ENCODE measurements at regions not wholly inside any gene's neighbourhood (a gene's known extent, or its start where the extent isn't known, plus 50 kb on each side); places are given as distances from the start of the nearest gene placed in this dataset.
A peak's percentile ranks its signal among the peaks of the same experiment; 100 is the strongest.
"Not testable (repeated sequence)": the region's sequence is repeated elsewhere in the genome, so short reads cannot be mapped to it uniquely, and the experiment has no call there.

DNA sequence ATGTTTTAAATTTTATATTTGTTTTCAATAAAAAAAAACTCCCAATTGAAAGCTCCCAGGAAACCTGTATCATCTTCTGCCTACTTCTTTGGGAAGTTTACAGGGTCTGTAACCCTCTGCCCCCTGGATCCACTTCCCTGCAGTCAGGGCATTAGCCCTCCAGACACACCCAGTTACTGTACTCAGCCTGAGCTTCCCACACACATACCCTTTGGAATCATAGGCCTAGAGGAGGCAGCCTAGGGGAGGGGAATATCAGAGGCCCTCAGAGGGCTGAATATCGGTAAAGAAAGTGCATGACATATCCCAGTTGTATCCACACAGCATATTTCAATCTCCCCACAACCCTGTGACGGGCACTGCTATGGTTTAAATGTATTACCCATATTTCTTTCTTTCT is 56.2 kb upstream of the TFPI start:
- not testable (repeated sequence) for DNase-seq (ENCODE audit: extremely low read depth in 1 of 11, low read depth in 9 of 11, low spot score in 4 of 11)

DNA sequence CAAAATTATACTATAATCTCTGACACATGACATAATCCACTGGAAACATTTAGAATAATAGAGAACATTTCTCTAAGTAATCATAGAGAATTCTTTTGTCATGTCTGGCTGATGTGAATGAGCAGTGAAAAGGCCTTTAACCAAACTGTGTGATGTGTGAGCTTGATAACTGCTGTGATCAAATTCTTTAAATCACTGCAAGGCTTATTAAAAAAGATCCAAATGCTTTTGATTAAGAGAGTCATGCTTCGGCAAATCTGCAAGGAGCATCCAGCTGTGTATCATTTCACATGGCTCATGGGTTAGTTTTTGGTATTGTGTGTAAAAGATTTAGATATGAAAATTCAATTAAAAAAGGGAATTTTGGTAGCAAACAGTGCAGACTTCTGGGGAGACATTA is 58.6 kb upstream of the TFPI start:
- no peak for DNase-seq (ENCODE audit: extremely low read depth in 1 of 11, low read depth in 9 of 11, low spot score in 4 of 11)

DNA sequence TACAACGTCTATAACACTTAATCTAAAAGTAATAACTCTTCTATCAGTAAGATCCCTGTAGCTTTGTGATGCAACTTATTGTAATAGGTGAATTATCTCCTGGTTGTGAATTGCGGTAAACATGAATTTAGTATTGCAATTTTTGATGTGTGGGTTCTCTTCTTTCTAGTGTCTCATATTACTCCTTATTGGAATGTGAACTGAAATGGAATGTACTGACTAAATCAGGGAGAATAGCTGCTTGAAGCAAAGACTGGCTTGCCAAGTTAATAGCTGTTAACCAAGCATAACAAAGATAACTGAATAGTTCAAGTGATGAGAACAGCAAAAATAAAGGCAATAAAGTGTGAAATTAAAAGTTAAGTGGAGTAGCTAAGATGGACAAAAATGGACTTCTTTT is 60.5 kb upstream of the TFPI start:
- peak in 1 of 11 donors; percentile 12 for DNase-seq (ENCODE audit: extremely low read depth in 1 of 11, low read depth in 9 of 11, low spot score in 4 of 11)

DNA sequence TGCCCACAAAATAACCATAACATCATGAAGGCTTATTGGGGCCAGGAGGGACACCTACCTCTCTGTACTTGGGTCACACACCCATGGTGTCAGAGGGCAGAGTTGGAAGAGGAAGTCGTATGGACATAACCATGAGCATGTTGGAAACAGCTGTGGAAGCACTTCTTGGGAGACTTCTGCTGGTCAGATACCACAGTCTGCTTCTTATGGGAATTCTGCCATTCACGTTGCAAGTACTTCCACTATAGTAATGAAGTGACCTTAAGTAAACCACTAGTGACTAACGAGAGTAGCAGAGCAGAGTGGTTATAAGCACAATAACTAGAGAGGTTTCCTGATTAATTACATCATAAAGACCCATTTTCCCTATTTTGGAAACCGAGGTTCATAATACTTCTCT is 61.1 kb upstream of the TFPI start:
- no peak for DNase-seq (ENCODE audit: extremely low read depth in 1 of 11, low read depth in 9 of 11, low spot score in 4 of 11)

DNA sequence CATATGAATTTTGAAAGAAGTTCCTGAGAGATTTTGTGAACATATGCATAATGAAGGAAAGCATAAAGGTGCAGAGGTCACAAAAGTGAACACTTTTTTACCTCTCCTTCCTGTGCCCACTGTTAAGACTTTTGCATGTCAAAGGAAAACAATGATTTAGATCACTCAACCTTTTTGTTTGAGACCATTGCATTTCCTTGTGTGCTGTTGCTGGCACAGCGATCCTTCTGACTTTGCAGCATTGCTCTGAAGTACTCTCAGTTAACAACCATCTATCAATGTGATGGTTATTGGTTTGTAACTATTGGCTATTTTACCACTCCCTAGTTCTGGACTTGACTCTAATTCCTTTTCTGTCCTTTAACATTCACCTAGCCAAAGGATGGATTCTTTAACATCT is 61.7 kb upstream of the TFPI start:
- no peak for DNase-seq (ENCODE audit: extremely low read depth in 1 of 11, low read depth in 9 of 11, low spot score in 4 of 11)

DNA sequence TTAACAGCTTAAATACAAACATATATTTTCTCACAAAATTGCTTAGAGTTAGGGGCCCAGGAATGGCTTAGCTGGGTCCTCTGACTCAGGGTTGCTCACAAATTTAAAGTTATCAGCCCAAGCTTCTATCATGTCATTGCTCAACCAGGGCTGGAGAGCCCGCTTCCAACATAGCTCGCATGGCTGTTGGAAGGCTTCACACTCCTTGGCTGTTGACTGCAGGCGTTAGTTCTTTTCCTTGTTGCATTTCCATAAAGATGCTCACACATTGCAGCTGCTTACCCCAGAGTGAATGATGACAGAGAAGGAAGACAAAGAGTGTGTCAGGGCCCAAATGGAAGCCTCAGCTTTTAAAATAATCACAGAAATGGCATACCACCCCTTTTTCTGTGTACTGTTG is 62.9 kb upstream of the TFPI start:
- no peak for DNase-seq (ENCODE audit: extremely low read depth in 1 of 11, low read depth in 9 of 11, low spot score in 4 of 11)

DNA sequence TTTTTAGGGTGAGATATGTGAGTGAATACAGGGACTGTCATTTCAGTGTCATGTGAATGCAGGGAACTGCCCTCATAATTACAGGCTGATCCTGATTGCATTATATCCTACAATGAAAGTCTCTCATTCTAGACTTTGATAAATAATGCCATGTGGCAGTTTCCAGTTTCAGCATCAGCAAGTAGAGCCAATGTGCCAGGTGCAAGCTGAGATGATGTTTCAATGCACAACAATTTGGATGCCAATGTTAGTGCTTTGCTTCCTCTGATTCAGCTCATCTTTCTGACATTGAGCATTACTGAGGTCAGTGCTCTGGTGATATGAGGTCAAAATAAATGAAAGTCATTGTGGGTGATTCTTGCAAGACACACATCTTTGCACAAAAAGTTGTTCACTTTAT is 63.7 kb upstream of the TFPI start:
- no peak for DNase-seq (ENCODE audit: extremely low read depth in 1 of 11, low read depth in 9 of 11, low spot score in 4 of 11)

DNA sequence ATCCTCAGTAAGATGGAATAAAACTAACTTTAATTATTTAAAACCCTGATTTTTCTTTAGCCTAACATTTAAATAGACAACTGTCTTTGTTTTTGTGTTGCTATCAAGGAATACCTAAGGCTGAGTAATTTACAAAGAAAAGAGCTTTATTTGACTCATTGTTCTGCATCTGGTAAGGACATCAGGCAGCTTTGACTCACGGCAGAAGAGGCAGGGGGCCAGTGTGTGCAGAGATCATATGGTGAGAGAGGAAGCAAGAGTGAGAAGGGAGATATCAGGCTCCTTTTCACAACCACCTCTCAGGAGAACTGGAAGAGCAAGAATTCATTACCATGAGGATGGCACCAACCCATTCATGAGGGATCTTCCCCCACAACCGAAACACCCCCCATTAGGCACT is 64.6 kb upstream of the TFPI start:
- no peak for DNase-seq (ENCODE audit: extremely low read depth in 1 of 11, low read depth in 9 of 11, low spot score in 4 of 11)

DNA sequence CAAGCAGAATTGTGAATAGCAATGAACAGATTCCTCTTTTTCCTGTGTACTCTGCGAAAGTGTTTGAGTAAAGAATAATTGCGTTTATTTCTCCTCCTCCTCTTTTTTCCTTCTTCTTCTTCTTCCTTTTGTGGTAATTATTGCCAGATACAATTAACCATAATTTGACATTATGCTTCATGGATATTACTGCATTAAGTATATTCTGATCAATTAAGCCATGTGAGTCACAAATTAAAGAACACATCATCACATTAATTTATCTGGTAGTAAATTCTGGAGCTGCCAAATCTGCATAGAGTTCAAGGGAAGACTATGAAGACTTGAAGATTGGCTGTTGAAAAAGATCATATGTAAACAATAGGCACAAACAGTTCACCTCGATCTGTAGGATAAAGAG is 72.9 kb upstream of the TFPI start:
- DNase-seq (ENCODE audit: extremely low read depth in 1 of 11, low read depth in 9 of 11, low spot score in 4 of 11), result no peak

DNA sequence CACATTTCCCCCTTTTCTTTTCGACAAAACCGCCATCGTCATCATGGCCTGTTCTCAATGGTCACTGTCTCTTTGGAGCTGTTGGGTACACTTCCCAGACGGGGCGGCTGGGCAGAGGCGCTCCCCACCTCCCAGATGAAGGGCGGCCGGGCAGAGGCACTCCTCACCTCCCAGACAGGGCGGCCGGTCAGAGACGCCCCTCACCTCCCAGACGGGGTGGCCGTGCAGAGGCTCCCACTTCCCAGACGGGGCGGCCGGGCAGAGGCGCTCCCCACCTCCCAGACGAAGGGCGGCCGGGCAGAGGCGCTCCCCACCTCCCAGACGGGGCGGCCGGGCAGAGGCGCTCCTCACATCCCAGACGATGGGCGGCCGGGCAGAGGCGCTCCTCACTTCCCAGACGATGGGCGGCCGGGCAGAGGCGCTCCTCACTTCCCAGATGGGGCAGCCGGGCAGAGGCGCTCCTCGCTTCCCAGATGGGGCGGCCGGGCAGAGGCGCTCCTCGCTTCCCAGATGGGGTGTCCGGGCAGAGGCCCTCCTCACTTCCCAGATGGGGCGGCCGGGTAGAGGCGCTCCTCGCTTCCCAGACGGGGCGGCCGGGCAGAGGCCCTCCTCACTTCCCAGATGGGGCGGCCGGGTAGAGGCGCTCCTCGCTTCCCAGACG is 82.6 kb upstream of the TFPI start:
- not testable (repeated sequence) for DNase-seq (ENCODE audit: extremely low read depth in 1 of 11, low read depth in 9 of 11, low spot score in 4 of 11)

DNA sequence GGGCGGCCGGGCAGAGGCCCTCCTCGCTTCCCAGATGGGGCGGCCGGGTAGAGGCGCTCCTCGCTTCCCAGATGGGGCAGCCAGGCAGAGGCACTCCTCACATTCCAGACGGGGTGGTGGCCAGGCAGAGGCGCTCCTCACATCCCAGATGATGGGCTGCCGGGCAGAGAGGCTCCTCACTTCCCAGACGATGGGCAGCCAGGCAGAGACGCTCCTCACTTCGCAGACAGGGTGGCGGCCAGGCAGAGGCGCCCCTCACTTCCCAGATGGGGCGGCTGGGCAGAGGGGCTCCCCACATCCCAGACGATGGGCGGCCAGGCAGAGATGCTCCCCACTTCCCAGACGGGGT is 83.1 kb upstream of the TFPI start:
- not testable (repeated sequence) for DNase-seq (ENCODE audit: extremely low read depth in 1 of 11, low read depth in 9 of 11, low spot score in 4 of 11)

DNA sequence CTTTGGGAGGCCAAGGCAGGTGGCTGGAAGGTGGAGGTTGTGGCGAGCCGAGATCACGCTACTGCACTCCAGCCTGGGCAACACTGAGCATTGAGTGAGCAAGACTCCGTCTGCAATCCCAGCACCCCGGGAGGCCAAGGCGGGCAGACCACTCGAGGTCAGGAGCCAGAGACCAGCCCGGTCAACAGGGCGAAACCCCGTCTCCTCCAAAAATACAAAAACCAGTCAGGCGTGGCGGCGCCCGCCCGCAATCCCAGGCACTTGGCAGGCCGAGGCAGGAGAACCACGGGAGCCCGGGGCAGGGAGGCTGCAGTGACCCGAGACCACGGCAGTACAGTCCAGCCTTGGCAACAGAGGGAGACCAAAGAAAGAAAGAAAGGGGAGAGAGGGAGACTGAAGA is 83.5 kb upstream of the TFPI start:
- DNase-seq (ENCODE audit: extremely low read depth in 1 of 11, low read depth in 9 of 11, low spot score in 4 of 11), result not testable (repeated sequence)

DNA sequence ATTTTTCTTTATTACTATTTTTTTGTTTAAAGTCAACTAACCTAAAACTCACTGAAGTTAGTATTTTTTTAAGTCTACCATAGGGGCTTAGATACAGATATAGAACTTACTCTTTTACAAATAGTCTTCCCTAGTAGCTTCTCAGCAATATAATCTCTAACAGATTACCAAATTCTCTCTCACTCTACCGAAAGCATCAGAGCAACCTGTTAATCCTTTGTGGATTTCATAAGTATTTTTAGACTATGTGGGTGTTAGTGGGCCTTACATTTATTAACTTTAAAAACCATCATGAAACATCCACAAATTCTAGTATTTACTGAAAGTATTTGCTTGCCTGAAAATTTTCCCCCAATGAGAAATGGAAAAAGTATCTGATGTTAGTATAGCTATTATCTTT is 84.6 kb upstream of the TFPI start:
- no peak for DNase-seq (ENCODE audit: extremely low read depth in 1 of 11, low read depth in 9 of 11, low spot score in 4 of 11)

DNA sequence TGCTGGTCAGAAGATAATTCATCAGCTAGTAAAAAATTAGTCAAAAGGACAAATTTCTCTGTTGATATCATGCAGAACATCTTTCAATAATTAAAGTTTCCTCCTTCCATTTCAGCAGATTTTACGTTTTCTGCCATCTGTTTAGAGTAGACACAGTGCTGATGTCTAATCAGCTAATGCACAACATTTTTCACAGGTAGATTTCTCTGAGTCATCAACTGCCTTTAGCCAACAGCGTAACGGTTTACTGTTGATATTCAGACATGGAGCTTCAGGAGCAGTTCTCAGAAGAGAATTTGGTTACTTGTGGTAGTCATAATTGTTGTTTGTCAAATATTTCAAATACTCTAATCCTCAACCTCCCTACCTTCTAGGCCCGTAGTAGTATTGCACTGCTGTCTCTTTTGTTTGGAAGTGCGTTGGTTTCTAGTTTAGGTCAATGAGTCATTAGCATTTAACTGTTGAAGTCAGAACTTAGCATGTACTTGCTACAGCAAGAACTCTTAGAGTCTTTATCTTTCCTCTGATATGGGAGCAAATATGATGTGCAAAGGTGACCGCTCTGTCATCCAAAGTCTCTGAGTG is 86.8 kb upstream of the TFPI start:
- DNase-seq (ENCODE audit: extremely low read depth in 1 of 11, low read depth in 9 of 11, low spot score in 4 of 11), result no peak

DNA sequence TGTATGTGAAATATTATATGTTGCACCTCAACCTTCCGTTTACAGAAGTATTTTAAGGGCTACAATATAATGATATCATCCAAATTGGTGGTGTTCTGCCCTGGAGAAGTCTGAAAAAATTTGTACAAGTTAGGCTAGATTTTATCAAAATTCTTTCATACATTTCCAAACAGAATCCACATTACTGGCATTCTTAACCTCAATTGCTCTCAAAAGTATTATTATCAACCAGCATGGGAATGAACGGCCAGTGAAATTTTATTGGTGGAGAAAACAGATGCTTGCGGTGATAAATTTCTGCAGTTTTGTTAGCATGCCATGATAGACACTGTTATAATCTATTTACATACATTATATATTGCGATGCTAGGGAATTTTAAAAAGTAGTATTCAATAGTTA is 88.3 kb upstream of the TFPI start:
- DNase-seq (ENCODE audit: extremely low read depth in 1 of 11, low read depth in 9 of 11, low spot score in 4 of 11), result no peak

DNA sequence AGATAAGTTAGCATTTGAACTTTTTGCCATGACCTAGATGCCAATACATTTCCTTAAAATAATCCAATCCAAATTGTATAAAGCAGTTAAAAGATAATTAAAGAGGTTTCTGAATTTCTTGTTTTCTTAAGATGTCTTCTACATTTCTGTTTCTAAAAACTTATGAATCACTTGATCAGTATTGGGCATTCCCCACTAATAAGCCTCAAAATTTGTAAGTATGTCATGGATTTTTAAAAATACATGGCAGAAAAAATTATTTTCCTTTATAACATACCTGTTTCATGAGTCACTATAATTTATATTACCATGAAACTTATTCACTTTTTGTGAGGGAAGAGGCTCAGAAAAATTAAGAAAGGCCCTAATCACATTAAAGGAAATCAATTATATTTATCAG is 90.3 kb upstream of the TFPI start:
- no peak for DNase-seq (ENCODE audit: extremely low read depth in 1 of 11, low read depth in 9 of 11, low spot score in 4 of 11)

DNA sequence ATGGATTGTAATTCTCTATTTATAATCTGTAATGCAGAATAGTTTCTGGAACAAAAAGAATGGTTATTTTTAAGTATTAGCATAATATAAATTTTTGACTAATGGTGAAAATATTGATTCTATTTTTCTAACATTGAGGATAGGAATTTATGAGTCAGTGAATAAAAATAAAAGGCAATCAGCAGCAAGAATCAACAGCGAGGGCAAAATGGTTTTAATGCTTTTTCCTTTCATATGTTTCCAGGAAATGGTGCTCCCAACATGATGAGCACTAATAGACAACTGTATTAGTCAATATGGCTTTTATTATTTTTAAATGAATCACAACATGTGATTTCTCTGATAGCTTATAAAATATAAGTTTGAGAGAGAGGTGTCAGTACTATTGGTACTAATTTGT is 90.7 kb upstream of the TFPI start:
- no peak for DNase-seq (ENCODE audit: extremely low read depth in 1 of 11, low read depth in 9 of 11, low spot score in 4 of 11)

DNA sequence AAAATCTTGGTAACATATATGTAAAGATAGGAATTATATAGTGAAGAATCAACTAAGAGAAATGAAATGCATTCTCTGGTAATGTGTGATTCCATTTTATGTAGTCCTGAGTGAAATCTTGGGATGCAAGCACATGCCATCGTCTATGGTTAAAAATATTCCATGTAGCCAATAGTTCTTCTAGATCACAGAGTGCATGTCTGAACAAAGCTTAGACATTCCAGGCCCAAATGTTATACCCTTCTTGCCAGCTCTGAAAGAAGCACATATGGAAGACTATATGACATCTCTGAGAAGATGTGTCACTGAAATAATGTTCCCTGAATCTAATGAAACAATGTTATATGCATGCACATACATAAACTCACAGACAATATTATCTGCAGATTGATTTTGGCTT is 92.3 kb upstream of the TFPI start:
- DNase-seq (ENCODE audit: extremely low read depth in 1 of 11, low read depth in 9 of 11, low spot score in 4 of 11), result no peak

DNA sequence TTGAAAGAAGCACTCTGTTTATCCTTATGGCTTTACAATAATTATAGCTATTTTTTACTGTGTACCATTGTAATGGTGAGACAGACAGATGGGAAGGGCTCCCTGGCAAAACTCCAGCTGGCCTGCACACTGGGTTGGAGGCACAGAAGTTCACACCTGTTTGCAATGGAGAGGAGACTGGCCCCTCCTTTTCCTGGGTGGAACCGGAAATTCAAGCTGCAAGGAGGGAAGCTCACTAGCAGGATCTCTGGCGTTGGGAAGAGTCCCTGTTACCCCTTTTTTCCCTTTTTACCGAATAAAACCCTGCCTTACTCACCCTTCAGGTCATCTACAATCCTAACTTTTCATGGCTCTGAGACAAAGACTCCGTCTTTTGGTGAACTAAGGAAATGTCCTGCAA is 100.3 kb upstream of the TFPI start:
- DNase-seq (ENCODE audit: extremely low read depth in 1 of 11, low read depth in 9 of 11, low spot score in 4 of 11), result no peak

DNA sequence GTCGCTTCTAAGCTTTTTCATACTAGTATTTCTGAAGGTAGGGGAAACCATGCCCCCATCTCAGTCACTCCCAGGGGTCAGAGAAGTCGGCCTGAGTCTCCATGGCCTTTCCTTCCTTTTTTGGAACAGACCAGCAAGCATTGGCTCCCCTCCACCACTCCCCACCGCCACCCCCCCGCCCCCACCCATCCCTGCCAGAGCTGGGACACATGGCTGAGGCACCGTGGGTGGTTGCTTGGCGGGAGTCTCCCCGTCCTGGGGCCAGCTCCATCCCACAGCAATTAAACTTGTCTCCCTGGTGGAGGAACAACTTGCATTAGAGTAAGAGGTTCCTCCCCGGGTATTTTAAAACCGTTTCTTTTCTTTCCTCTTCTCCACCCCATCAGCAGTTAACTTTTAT is 100.8 kb upstream of the TFPI start:
- no peak for DNase-seq (ENCODE audit: extremely low read depth in 1 of 11, low read depth in 9 of 11, low spot score in 4 of 11)

DNA sequence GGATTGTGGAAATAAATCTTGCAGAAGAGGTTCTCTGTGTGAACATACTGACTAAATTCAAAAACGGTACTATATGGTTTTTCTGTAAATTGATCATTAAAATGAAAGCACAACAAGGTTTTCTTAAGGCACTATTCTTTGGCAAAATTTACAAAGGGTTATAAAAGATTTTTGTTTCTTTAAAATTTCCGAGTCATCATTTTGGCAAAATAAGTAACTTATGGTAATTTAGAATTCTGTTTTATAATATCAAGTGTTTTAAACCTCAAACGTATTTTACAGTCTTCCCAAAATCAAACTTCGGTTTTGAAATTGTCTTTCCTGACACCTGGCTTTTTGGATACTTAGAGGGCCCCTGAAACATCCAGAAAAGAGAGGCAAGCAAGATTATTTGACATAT is 101.9 kb upstream of the TFPI start:
- DNase-seq (ENCODE audit: extremely low read depth in 1 of 11, low read depth in 9 of 11, low spot score in 4 of 11), result no peak
